Thymus (tissue), 11 donors: ENCODE measurements at regions not wholly inside any gene's neighbourhood (a gene's known extent, or its start where the extent isn't known, plus 50 kb on each side); places are given as distances from the start of the nearest gene placed in this dataset.

Source experiments
- DNase-seq, 9 donors: peaks; one replicate each; pipeline ENCODE4 v3.0.0-alpha.2; 2013; ENCODE audit warnings: low spot score in 9 of 9, low read depth in 6 of 9, missing footprints in 1 of 9
- H3K27ac ChIP-seq, 2 donors: one replicate each; pipeline ENCODE4 v1.5.1; 2013; ENCODE audit warnings: control low read depth in 1 of 2, low read depth in 1 of 2, low read length in 1 of 2, mild to moderate bottlenecking in 1 of 2, moderate library complexity in 1 of 2
- H3K27me3 ChIP-seq, 2 donors: one replicate each; pipeline ENCODE4 v1.5.1; 2013; ENCODE audit warnings: low read length in 1 of 2; ENCODE audit not compliant: control insufficient read depth in 2 of 2, insufficient read depth in 1 of 2
- H3K36me3 ChIP-seq, 2 donors: one replicate each; pipeline ENCODE4 v1.5.1; 2013; ENCODE audit warnings: low read length in 1 of 2, mild to moderate bottlenecking in 1 of 2, moderate library complexity in 1 of 2; ENCODE audit not compliant: control insufficient read depth in 2 of 2, insufficient read depth in 2 of 2
- H3K4me1 ChIP-seq, 2 donors: one replicate each; pipeline ENCODE4 v1.5.1; 2013; ENCODE audit warnings: low read length in 2 of 2; ENCODE audit not compliant: control insufficient read depth in 2 of 2, insufficient read depth in 2 of 2
- H3K4me3 ChIP-seq, 2 donors: one replicate each; pipeline ENCODE4 v1.5.1; 2013; ENCODE audit warnings: low read length in 2 of 2, control low read depth in 1 of 2, mild to moderate bottlenecking in 1 of 2
- H3K9me3 ChIP-seq, 2 donors: one replicate each; pipeline ENCODE4 v1.5.1; 2013; ENCODE audit warnings: low read length in 1 of 2, mild to moderate bottlenecking in 1 of 2; ENCODE audit not compliant: control insufficient read depth in 2 of 2, insufficient read depth in 1 of 2
- WGBS: extraction: QIAGEN DNeasy Blood & Tissue Kit; methylation state at CpG from one replicate; pipeline ENCODE4 v1.1.7; 2013; 5-methylcytosine and 5-hydroxymethylcytosine counted together
- donor health status: healthy.

- DNase-seq, result no peak
- WGBS, result 91% methylated on average over 7 of the region's 7 CpGs
These were observed 74.5 kb upstream of the NCAM1 start for GRCh38 chr11:112886434-112887370.

DNA sequence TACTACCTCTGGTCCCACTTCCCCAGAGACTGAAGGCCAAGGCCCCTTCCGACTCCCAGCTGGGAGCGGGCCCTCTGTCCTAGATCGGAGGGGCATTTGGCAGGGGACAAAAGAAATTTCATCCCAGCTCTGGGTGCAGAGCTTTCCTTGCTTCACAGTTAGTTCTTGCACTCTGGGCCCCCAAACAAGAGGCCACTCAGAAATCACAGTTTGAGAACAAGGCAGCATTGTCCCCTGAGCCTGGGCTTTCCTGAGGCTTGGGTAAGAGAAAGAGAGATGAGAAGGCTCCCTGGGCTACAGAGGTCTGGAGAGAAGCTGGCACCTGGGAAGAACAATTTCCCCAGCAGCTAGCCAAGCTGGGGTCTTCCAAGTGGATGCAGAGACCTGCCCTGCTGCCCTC, 71.8 kb upstream of the NCAM1 start:
- no peak overlapping the region for H3K4me3 ChIP-seq
- H3K27ac ChIP-seq, result no peak overlapping the region
- H3K4me1 ChIP-seq, result no peaks in the 10 kb centered on the region
- WGBS, result over 99% methylated on average over 3 of the region's 3 CpGs
- H3K36me3 ChIP-seq, result no peaks in the 10 kb centered on the region
- DNase-seq, result no peak
- H3K27me3 ChIP-seq, result no peaks in the 10 kb centered on the region
- H3K9me3 ChIP-seq, result no peaks in the 10 kb centered on the region

More at GRCh38 chr11:112886434-112887370, 74.5 kb upstream of the NCAM1 start:
- no peaks in the 10 kb centered on the region for H3K4me1 ChIP-seq
- no peaks in the 10 kb centered on the region for H3K36me3 ChIP-seq
- H3K27ac ChIP-seq, result no peak overlapping the region
- H3K9me3 ChIP-seq, result no peaks in the 10 kb centered on the region
- no peak overlapping the region for H3K4me3 ChIP-seq
- no peaks in the 10 kb centered on the region for H3K27me3 ChIP-seq

DNA sequence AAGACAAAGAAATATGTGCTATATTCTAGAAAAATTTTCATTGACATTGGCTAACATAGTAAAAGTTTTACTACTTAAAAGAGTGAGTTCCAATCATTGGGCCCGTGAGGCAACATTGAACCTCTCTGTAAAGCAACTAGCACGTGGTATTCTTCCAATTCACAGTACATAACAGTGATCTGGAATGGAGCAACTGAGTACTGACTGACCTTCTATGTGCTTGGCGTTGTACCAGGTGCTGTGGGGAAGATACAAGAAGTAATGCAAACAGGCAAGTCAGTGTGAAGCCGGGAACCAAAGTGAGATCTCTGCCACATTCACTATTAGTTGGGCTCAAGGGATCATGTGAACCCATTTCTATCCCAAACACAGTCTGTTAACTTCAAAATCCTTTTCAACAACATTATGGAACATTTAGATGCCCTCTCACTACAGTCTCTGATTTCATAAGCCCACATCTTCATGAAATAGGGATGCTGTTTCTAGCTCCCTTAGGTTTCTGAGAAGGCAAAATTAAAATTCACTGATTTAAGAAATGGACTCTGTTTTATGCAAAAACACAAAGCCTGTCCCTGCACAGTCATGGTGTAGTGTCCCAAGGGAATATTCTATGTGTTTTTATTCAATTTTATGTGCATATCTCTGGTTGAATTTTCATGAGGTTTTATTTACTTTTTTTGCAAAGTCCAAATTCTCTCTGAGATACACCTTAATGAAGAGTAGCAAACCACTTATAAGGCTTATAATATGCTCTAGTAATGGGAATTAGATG, 61.8 kb upstream of the NCAM1 start:
- no peak for DNase-seq
- no peaks in the 10 kb centered on the region for H3K36me3 ChIP-seq
- H3K4me1 ChIP-seq, result no peaks in the 10 kb centered on the region
- 91% methylated on average over 4 of the region's 4 CpGs for WGBS
- no peak overlapping the region for H3K4me3 ChIP-seq
- no peak overlapping the region for H3K27ac ChIP-seq
- no peaks in the 10 kb centered on the region for H3K27me3 ChIP-seq
- no peaks in the 10 kb centered on the region for H3K9me3 ChIP-seq

DNA sequence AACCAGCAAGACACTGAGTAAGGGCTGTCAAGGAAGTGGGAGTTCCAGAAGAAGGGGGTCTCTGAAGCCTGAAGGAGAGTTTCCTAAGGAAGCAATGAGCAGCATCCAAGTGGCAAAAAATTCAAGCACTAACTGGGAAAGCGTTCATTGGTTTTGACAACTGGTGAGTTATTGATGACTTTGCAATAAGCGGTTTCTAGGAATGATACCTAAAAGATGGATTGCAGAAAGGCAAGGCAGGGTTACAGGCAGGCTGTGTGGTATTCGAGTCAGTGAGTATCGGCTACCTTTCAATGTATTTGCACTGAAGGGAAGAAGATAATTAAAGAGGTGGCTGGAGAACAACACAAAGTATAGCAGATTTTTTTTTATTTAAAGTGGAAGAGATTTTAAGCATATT, 59.3 kb upstream of the NCAM1 start:
- no peak overlapping the region for H3K4me3 ChIP-seq
- H3K27ac ChIP-seq, result no peak overlapping the region
- no peaks in the 10 kb centered on the region for H3K4me1 ChIP-seq
- H3K9me3 ChIP-seq, result no peaks in the 10 kb centered on the region
- no peak for DNase-seq
- 89% methylated on average over 4 of the region's 4 CpGs for WGBS
- no peaks in the 10 kb centered on the region for H3K27me3 ChIP-seq
- H3K36me3 ChIP-seq, result no peaks in the 10 kb centered on the region

DNA sequence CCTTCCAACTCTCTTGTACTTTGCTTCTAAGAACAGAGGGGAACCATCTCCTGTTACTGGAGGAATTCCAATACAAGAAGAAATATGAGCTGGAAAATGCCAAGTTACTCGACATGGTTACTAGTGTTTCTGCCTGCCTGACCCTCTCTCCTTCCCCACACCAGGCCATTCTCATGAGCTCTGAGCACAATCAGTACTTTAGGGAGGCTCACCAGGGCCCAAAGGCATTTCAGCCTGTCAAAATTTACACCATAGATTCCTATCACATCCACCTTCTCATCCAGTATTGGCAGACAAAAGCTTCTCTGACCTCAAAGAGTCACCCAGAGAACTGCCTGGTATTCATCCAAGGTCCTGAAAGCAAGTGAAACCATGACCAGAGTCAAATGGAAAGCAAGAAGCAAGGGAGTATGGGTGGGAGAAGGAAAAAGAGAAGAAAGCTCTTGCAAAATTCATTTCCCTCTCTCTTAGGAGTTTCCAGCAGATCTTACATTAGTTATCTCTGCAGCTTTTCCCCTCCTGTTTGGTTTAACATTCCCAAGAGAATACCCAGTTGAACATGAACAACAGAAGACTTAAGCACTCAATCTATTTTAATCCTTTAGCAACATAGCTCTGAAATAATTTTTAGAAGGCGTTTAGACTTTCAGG, 58.7 kb upstream of the NCAM1 start:
- no peaks in the 10 kb centered on the region for H3K4me1 ChIP-seq
- no peak for DNase-seq
- H3K27me3 ChIP-seq, result no peaks in the 10 kb centered on the region
- 90% methylated on average over 2 of the region's 2 CpGs for WGBS
- H3K36me3 ChIP-seq, result no peaks in the 10 kb centered on the region
- H3K9me3 ChIP-seq, result no peaks in the 10 kb centered on the region
- H3K27ac ChIP-seq, result no peak overlapping the region
- H3K4me3 ChIP-seq, result no peak overlapping the region

DNA sequence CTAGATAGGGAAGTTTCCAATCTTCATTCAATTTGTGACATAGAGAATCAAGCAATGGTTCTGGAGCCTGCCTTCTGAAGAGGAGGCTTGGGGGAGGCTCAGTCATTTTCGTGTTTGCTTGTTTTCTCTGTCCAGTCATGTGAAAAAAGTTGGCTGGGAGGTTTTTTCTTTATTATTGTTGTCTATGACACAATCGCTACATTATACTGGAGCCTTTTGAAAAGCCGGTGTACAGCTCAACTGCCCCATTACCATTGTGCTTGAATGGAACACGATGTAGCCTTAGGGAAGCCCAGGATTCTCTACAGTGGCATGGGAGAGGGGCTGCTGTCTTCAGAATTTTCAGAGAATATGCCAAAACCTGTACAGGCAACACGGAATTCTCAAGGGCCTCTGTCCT, 57.9 kb upstream of the NCAM1 start:
- WGBS, result 88% methylated on average over 5 of the region's 5 CpGs
- H3K27ac ChIP-seq, result no peak overlapping the region
- H3K4me3 ChIP-seq, result no peak overlapping the region
- no peaks in the 10 kb centered on the region for H3K27me3 ChIP-seq
- no peaks in the 10 kb centered on the region for H3K36me3 ChIP-seq
- H3K4me1 ChIP-seq, result no peaks in the 10 kb centered on the region
- no peaks in the 10 kb centered on the region for H3K9me3 ChIP-seq
- DNase-seq, result no peak

DNA sequence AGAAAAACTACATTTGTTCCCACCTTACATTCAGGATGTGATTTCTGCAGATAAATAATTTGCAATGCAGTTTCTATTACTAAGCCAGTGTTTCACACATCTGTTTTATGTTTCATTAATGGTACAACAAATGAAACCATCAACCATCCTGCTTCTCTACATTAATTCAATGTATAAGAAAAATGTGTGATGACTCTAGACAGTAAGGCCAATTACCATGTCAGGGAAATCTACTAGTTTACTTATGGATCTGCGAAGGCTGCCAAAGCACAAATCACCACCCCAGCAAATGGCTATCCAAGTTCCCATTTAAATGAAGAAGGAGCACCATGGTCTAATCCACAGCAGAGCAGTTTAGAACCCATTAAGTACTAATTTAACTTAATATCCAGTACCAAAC, 50.1 kb upstream of the NCAM1 start:
- Histone ChIP-seq H3K27me3 (no peaks in the 10 kb centered on the region), H3K4me3 (no peak overlapping the region), H3K36me3 (no peaks in the 10 kb centered on the region), H3K9me3 (no peaks in the 10 kb centered on the region), H3K4me1 (no peaks in the 10 kb centered on the region), H3K27ac (no peak overlapping the region)
- 97% methylated on average over 1 of the region's 1 CpG for WGBS
- DNase-seq, result no peak
